ENCODE measurements at regions not wholly inside any gene's neighbourhood (a gene's known extent, or its start where the extent isn't known, plus 50 kb on each side); places are given as distances from the start of the nearest gene placed in this dataset.

- 42% methylated on average over 4 of the region's 4 CpGs for WGBS
- ATAC-seq: no peak
- Histone ChIP-seq H3K27me3 (ENCODE audit: control insufficient read depth, insufficient read depth) (no peaks in the 10 kb centered on the region), H3K9me3 (ENCODE audit: control insufficient read depth, low read length) (no peaks in the 10 kb centered on the region), H3K4me3 (ENCODE audit: low read length) (no peak overlapping the region), H3K27ac (ENCODE audit: low read length) (no peak overlapping the region), H3K4me1 (ENCODE audit: control insufficient read depth, insufficient read depth, low read length) (no peaks in the 10 kb centered on the region)
- no peak for DNase-seq
- intact Hi-C loops (cut with DNase I): loop anchor here in 1 of 4 donors (10.0 kb wide), 1 partner anchor 451 kb away; the partner anchor contains the start of gene CCDC175
Measured at GRCh38 chr14:59123975-59124374, 64.5 kb upstream of the DAAM1 start.

DNA sequence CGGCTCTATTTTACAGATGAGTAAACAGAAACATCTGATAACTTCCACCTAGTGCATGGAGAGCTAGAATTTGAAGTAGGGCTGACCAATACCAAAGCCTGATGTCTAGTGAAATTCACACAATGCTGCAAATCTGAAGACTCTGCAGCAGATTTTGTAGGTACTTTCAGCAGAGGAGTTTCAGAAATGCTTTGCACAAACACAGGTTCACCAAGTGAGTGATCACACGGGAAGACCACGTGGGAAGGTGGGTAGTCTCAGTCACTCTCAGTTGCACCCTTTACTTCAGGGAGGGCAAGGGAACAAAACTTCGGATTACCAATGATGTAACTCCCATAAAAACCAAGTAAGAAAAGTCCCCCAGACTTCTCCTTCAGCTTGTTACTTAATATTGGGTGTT is 63.3 kb upstream of the DAAM1 start:
- Histone ChIP-seq H3K4me1 (ENCODE audit: control insufficient read depth, insufficient read depth, low read length) (no peaks in the 10 kb centered on the region), H3K27ac (ENCODE audit: low read length) (no peak overlapping the region), H3K27me3 (ENCODE audit: control insufficient read depth, insufficient read depth) (no peaks in the 10 kb centered on the region), H3K9me3 (ENCODE audit: control insufficient read depth, low read length) (no peaks in the 10 kb centered on the region), H3K4me3 (ENCODE audit: low read length) (no peak overlapping the region)
- 78% methylated on average over 4 of the region's 4 CpGs for WGBS
- DNase-seq: no peak
- intact Hi-C loops (cut with DNase I): loop anchor here in 3 of 4 donors (5.0 to 10.0 kb wide), 4 partner anchors 127 to 450 kb away; partner anchors contain the start of gene CCDC175 (in 1 of the 3)
- no peak for ATAC-seq

DNA sequence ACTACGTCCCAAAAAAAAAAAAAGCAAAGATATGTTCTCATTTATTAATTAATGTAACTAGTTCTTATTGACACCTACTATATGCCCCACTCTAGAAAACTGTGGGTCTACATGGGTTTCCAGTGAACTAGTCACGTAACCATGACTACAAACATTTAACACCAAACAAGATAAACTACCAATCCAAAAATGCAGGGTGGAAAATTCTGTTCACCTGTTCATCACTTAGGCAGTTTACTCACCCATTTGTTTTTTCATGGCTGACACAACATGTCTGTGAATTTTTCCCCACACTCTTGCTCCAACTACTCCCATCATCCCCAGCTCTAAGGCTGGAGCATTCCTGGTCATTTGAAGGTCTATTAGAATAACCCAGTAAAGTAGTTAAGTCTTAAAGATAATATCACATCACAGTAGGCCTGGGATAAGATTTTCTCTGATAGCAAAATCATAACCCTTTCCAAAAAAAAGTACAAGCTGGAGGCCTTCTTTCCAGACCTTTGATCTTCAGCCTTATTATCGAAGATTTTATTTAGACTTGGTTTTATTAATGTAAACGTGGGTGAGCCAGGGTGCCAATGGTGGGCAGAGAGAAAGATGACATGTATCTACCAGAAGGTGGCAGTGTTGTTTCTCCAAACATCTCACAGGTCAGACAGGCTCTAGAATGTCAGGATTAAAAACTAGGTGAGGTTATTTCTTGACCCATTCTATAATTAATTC is 61.6 kb upstream of the DAAM1 start:
- intact Hi-C loops (cut with DNase I): loop anchor here in 3 of 4 donors (2.0 to 10.0 kb wide), 5 partner anchors 125 to 448 kb away; partner anchors contain the start of gene CCDC175 (in 1 of the 3)
- ATAC-seq: peak; percentile 83 to 92

DNA sequence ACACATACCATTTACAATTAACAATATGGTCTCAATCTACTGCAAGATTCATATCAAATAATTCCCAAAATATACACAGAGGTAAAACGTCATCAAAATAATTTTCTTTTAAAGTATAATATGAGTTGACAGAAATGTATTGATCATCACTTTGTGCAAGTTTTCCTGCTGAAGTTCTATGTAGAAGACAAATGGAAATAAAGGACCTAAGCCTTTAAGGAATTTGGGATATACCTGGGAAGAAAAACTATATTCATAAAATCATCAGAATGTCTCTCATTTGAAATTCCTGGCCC is 61.1 kb upstream of the DAAM1 start:
- intact Hi-C loops (cut with DNase I): loop anchor here in 3 of 4 donors (2.0 to 10.0 kb wide), 5 partner anchors 125 to 447 kb away; partner anchors contain the start of gene CCDC175 (in 1 of the 3)
- no peak for DNase-seq
- no peaks in the 10 kb centered on the region for H3K27me3 ChIP-seq (ENCODE audit: control insufficient read depth, insufficient read depth)
- ATAC-seq: no peak
- no peak overlapping the region for H3K4me3 ChIP-seq (ENCODE audit: low read length)
- WGBS: 77% methylated on average over 1 of the region's 1 CpG
- no peak overlapping the region for H3K27ac ChIP-seq (ENCODE audit: low read length)
- no peaks in the 10 kb centered on the region for H3K4me1 ChIP-seq (ENCODE audit: control insufficient read depth, insufficient read depth, low read length)
- H3K9me3 ChIP-seq (ENCODE audit: control insufficient read depth, low read length): no peaks in the 10 kb centered on the region

More for the DNA sequence above, 61.6 kb upstream of the DAAM1 start:
- no peaks in the 10 kb centered on the region for H3K4me1 ChIP-seq (ENCODE audit: control insufficient read depth, insufficient read depth, low read length)
- no peak overlapping the region for H3K4me3 ChIP-seq (ENCODE audit: low read length)
- no peaks in the 10 kb centered on the region for H3K27me3 ChIP-seq (ENCODE audit: control insufficient read depth, insufficient read depth)
- WGBS: 45% methylated on average over 4 of the region's 4 CpGs
- H3K27ac ChIP-seq (ENCODE audit: low read length): no peak overlapping the region
- DNase-seq: no peak
- H3K9me3 ChIP-seq (ENCODE audit: control insufficient read depth, low read length): no peaks in the 10 kb centered on the region

GRCh38 chr14:59130462-59130861 is 58.0 kb upstream of the DAAM1 start:
- intact Hi-C loops (cut with DNase I): loop anchor here in 2 of 4 donors (10.0 kb wide), 2 partner anchors 54 to 194 kb away; partner anchors contain the start of gene DAAM1 (in 2 of the 2)
- ATAC-seq (no peak), DNase-seq (peak; percentile 31 to 71 (median 60))
- Histone ChIP-seq H3K9me3 (ENCODE audit: control insufficient read depth, low read length) (no peaks in the 10 kb centered on the region), H3K27ac (ENCODE audit: low read length) (peak overlapping the region; percentile 45), H3K4me3 (ENCODE audit: low read length) (peak overlapping the region; percentile 48), H3K4me1 (ENCODE audit: control insufficient read depth, insufficient read depth, low read length) (no peaks in the 10 kb centered on the region), H3K27me3 (ENCODE audit: control insufficient read depth, insufficient read depth) (no peaks in the 10 kb centered on the region)
- 33% methylated on average over 7 of the region's 7 CpGs for WGBS

DNA sequence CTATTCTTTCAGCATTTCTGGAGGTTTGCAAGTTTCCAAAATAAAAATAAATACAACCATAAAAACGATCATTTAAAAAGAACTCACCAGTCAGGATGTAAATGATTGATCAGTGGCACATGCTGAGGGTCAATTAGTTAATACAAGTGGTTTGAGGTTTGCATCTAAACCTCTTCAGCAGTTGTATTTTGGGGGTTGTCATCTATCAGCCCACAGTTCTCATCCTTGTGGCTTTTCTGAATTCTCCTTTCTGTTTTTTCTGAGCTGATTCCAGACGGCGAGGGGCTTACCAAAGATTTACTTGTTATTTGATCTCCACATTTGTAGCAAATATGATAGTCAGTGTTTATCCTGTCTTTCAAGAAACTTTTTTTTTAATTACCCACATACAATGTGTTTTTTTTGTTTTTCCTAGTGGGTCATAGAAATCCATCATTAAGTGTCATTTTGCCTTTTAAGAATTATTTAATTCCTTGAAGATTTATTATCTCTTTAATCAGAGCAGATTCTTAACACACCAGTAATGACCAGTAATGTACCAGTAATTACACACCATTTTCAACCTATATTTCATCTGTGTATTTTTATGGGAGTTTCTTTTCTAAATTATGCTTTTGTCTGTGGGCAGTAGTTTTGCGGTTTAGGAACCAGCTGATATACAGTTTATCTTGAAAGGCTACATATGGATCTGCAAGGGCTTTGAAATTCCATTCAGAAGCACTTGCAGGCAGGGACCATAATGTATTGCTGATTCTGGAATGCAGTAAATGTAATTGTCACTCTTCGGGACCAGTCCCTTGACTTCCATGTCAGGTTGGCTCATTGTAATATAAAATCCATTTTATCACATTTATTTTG is 56.3 kb upstream of the DAAM1 start:
- Histone ChIP-seq H3K9me3 (ENCODE audit: control insufficient read depth, low read length) (no peaks in the 10 kb centered on the region), H3K27me3 (ENCODE audit: control insufficient read depth, insufficient read depth) (no peaks in the 10 kb centered on the region), H3K27ac (ENCODE audit: low read length) (no peak overlapping the region), H3K4me1 (ENCODE audit: control insufficient read depth, insufficient read depth, low read length) (no peaks in the 10 kb centered on the region), H3K4me3 (ENCODE audit: low read length) (no peak overlapping the region)
- ATAC-seq: no peak
- no peak for DNase-seq
- intact Hi-C loops (cut with DNase I): loop anchor here in 2 of 4 donors (10.0 kb wide), 2 partner anchors 53 to 193 kb away; partner anchors contain the start of gene DAAM1 (in 2 of the 2)
- 84% methylated on average over 5 of the region's 5 CpGs for WGBS

DNA sequence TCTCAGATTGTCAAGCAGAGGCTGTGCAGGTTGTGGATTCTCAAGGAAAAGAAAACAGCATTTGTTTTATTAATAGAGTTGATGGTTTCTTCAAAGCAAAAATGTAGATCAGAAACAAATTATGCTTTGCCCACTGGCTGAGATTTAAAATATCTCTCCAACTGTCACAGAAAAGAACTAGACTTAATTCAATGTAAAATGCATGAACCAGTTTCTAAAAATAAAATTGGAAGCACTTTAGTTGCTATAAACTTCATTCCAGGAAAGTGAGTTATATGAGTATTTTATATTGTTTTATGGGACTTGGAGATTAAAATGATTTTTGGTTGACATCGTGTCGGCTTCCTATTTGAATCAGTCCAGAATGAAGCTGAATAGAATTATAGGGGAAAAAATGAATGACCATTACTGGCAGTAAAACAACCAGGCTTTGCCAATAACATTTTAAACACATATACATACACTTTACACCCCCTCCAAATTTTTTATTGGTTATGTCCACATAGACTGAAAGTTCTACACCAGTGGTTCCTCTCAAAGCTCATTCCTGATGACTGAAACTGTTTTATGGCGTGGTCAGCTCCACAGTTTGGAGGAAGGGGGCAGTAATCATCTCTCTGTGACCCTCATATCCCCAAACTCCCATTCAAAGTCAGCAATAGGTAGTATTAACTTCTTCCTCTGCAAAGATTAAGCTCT is 55.5 kb upstream of the DAAM1 start:
- Histone ChIP-seq H3K9me3 (ENCODE audit: control insufficient read depth, low read length) (no peaks in the 10 kb centered on the region), H3K4me3 (ENCODE audit: low read length) (no peak overlapping the region), H3K27ac (ENCODE audit: low read length) (peak overlapping the region; percentile 66), H3K4me1 (ENCODE audit: control insufficient read depth, insufficient read depth, low read length) (no peaks in the 10 kb centered on the region), H3K27me3 (ENCODE audit: control insufficient read depth, insufficient read depth) (no peaks in the 10 kb centered on the region)
- 71% methylated on average over 3 of the region's 3 CpGs for WGBS
- intact Hi-C loops (cut with DNase I): loop anchor here in 2 of 4 donors (10.0 kb wide), 2 partner anchors 52 to 192 kb away; partner anchors contain the start of gene DAAM1 (in 2 of the 2)
- DNase-seq (no peak), ATAC-seq (no peak)

- no peak for DNase-seq
- ATAC-seq: peak; percentile 66 to 76
- no peaks in the 10 kb centered on the region for H3K27me3 ChIP-seq (ENCODE audit: control insufficient read depth, insufficient read depth)
- no peaks in the 10 kb centered on the region for H3K9me3 ChIP-seq (ENCODE audit: control insufficient read depth, low read length)
- no peaks in the 10 kb centered on the region for H3K4me1 ChIP-seq (ENCODE audit: control insufficient read depth, insufficient read depth, low read length)
- H3K27ac ChIP-seq (ENCODE audit: low read length): no peak overlapping the region
- H3K4me3 ChIP-seq (ENCODE audit: low read length): no peak overlapping the region
- 79% methylated on average over 4 of the region's 4 CpGs for WGBS
- intact Hi-C loops (cut with DNase I): loop anchor here in 2 of 4 donors (10.0 kb wide), 2 partner anchors 51 to 191 kb away; partner anchors contain the start of gene DAAM1 (in 2 of the 2)
Measured at GRCh38 chr14:59133709-59134108, 54.8 kb upstream of the DAAM1 start.

- ATAC-seq (no peak), DNase-seq (no peak)
- Histone ChIP-seq H3K27me3 (ENCODE audit: control insufficient read depth, insufficient read depth) (no peaks in the 10 kb centered on the region), H3K27ac (ENCODE audit: low read length) (no peak overlapping the region), H3K4me3 (ENCODE audit: low read length) (no peak overlapping the region), H3K4me1 (ENCODE audit: control insufficient read depth, insufficient read depth, low read length) (no peaks in the 10 kb centered on the region), H3K9me3 (ENCODE audit: control insufficient read depth, low read length) (no peaks in the 10 kb centered on the region)
- 88% methylated on average over 3 of the region's 3 CpGs for WGBS
- intact Hi-C loops (cut with DNase I): loop anchor here in 2 of 4 donors (10.0 kb wide), 2 partner anchors 50 to 190 kb away; partner anchors contain the start of gene DAAM1 (in 2 of the 2)
Measured at GRCh38 chr14:59134307-59134706, 54.2 kb upstream of the DAAM1 start.

GRCh38 chr14:59137256-59137655 is 51.2 kb upstream of the DAAM1 start:
- intact Hi-C loops (cut with DNase I): loop anchor here in 2 of 4 donors (10.0 kb wide), 2 partner anchors 48 to 188 kb away; partner anchors contain the start of gene DAAM1 (in 2 of the 2)
- Histone ChIP-seq H3K9me3 (ENCODE audit: control insufficient read depth, low read length) (no peaks in the 10 kb centered on the region), H3K4me1 (ENCODE audit: control insufficient read depth, insufficient read depth, low read length) (no peaks in the 10 kb centered on the region), H3K27me3 (ENCODE audit: control insufficient read depth, insufficient read depth) (no peaks in the 10 kb centered on the region), H3K27ac (ENCODE audit: low read length) (no peak overlapping the region), H3K4me3 (ENCODE audit: low read length) (no peak overlapping the region)
- no peak for DNase-seq
- ATAC-seq: no peak
- WGBS: 96% methylated on average over 3 of the region's 3 CpGs
